LNCAP (cell line): ENCODE measurements at regions not wholly inside any gene's neighbourhood (a gene's known extent, or its start where the extent isn't known, plus 50 kb on each side); places are given as distances from the start of the nearest gene placed in this dataset.

ENCODE experiments used
- TF ChIP-seq, protein P1 (sequence below): fragments of 450-650 bp; IDR thresholded peaks from 2 replicates; pipeline ENCODE4 v1.5.1; 2017; ENCODE audit warnings: mild to moderate bottlenecking

GRCh38 chr20:62578294-62578897 is 63.9 kb upstream of the SLCO4A1 start:
- TF ChIP-seq, protein P1, sequence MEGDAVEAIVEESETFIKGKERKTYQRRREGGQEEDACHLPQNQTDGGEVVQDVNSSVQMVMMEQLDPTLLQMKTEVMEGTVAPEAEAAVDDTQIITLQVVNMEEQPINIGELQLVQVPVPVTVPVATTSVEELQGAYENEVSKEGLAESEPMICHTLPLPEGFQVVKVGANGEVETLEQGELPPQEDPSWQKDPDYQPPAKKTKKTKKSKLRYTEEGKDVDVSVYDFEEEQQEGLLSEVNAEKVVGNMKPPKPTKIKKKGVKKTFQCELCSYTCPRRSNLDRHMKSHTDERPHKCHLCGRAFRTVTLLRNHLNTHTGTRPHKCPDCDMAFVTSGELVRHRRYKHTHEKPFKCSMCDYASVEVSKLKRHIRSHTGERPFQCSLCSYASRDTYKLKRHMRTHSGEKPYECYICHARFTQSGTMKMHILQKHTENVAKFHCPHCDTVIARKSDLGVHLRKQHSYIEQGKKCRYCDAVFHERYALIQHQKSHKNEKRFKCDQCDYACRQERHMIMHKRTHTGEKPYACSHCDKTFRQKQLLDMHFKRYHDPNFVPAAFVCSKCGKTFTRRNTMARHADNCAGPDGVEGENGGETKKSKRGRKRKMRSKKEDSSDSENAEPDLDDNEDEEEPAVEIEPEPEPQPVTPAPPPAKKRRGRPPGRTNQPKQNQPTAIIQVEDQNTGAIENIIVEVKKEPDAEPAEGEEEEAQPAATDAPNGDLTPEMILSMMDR = no peak

- TF ChIP-seq, protein P1 = no peak
These were observed 62.3 kb upstream of the SLCO4A1 start for GRCh38 chr20:62580052-62580451.

DNA sequence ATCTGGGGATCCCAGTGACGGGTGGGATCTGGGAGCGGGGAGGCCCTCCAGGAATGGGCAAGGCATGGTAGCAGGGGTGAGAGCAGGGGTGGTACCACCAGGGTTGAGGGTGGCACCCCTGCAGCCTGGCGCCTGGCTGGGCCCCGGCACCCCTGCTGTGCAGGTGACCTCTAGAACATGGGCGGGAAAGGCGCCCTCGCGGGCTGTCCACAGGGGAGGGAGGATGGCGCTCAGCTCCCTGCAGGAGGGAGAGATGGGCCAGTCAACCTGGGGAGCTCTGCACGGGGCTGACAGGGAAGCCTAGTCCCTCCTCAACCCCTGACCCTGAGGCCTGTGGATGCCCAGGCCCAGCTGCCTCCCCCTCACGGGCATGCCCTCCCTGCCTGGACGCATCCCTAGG is 61.6 kb upstream of the SLCO4A1 start:
- TF ChIP-seq, protein P1 = no peak

- TF ChIP-seq, protein P1 = no peak
These were observed 61.0 kb upstream of the SLCO4A1 start for GRCh38 chr20:62581308-62581707.

- TF ChIP-seq, protein P1 = no peak
These were observed 60.5 kb upstream of the SLCO4A1 start for GRCh38 chr20:62581806-62582205.

- TF ChIP-seq, protein P1 = no peak
These were observed 58.8 kb upstream of the SLCO4A1 start for GRCh38 chr20:62583424-62583920.

DNA sequence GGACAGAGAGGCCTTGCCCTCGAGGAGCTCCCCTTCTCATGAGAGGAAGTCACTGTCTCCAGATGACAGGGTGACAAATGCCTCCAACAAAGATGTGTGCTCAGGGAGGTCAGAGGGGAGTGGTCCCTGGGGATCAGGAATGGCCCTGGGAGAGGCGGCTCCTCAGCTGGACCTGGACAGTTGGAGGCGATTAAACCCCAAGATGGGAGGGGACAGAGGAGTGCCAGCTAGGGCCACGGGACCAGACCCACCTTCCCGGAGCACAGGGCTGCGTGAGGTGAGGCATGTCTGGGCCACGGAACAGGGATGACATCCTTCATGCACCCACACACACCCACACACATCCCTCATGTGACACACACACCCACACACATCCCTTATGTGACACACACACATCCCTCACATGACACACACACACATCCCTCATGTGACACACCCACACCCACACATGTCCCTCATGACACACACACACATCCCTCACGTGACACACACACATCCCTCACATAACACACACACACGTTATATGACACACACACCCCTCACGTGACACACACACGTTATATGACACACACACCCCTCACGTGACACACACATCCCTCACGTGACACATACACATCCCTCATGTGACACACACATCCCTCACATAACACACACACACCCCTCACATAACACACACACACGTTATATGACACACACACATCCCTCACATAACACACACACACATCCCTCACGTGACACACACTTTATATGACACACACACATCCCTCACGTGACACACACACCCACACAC is 57.4 kb upstream of the SLCO4A1 start:
- TF ChIP-seq, protein P1 = no peak
